ENCODE measurements at regions not wholly inside any gene's neighbourhood (a gene's known extent, or its start where the extent isn't known, plus 50 kb on each side); places are given as distances from the start of the nearest gene placed in this dataset.
A peak's percentile ranks its signal among the peaks of the same experiment; 100 is the strongest.
"Not testable (repeated sequence)": the region's sequence is repeated elsewhere in the genome, so short reads cannot be mapped to it uniquely, and the experiment has no call there.

DNA sequence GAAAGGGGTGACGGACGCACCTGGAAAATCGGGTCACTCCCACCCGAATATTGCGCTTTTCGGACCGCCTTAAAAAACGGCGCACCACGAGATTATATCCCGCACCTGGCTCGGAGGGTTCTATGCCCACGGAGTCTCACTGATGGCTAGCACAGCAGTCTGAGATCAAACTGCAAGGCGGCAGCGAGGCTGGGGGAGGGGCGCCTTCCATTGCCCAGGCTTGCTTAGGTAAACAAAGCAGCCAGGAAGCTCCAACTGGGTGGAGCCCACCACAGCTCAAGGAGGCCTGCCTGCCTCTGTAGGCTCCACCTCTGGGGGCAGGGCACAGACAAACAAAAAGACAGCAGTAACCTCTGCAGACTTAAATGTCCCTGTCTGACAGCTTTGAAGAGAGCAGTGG is 188.8 kb downstream of the SPRY2 start:
- 80% methylated on average over 1 of the region's 16 CpGs; no CpG with 5 or more reads in 9 of the 10 experiments for WGBS, 10 experiments
- in situ Hi-C loops (cut with MboI; ENCODE audit: low pct_unique_long_range_greater_than_20kb in 2 of 9, low sequenced_read_pairs in 9 of 9, unreplicated experiment in 9 of 9); H3K4me3 ChIP-seq; H3K4me1 ChIP-seq (replicated peaks in 1 of 2); ATAC-seq (replicated peaks in 6 of 8); H3K27ac ChIP-seq: not testable (repeated sequence)

GRCh38 chr13:80151016-80151415 is 189.9 kb downstream of the SPRY2 start:
- H3K4me3 ChIP-seq: no peak overlapping the region
- peak in 1 of 8 experiments; percentile 14 for ATAC-seq (replicated peaks in 6 of 8)
- in situ Hi-C loops (cut with MboI; ENCODE audit: low pct_unique_long_range_greater_than_20kb in 2 of 9, low sequenced_read_pairs in 9 of 9, unreplicated experiment in 9 of 9): no loop called here
- peaks cover 0 to 3% of the 10 kb centered on the region in 2 donors for H3K4me1 ChIP-seq (replicated peaks in 1 of 2)
- H3K27ac ChIP-seq: no peak overlapping the region

DNA sequence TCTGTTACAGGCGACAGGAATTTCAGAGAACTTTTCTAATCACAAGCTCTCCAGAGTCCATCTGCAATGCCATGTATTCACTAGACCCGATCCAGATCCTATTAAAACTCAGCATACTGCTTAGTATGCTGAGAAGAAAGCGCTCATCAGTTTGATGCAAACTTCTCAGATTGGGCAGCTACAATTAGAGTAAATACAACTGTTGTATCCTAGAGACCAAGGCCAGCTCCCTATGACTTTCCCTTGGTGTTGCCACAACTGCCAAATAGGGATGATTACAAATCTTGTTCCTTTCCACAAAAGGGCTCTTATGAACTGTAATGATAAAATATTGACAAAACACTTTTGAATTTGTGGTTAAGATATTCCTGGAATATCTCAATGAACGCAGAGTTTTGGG is 191.2 kb downstream of the SPRY2 start:
- H3K4me1 ChIP-seq (replicated peaks in 1 of 2): peaks cover 0 to 3% of the 10 kb centered on the region in 2 donors
- in situ Hi-C loops (cut with MboI; ENCODE audit: low pct_unique_long_range_greater_than_20kb in 2 of 9, low sequenced_read_pairs in 9 of 9, unreplicated experiment in 9 of 9): no loop called here
- ATAC-seq (replicated peaks in 6 of 8): peak in 1 of 8 experiments; percentile 39
- H3K4me3 ChIP-seq: no peak overlapping the region
- WGBS, 10 experiments: 74 to 100% (median 92%) methylated on average over 2 to 4 of the region's 4 CpGs
- no peak overlapping the region for H3K27ac ChIP-seq

DNA sequence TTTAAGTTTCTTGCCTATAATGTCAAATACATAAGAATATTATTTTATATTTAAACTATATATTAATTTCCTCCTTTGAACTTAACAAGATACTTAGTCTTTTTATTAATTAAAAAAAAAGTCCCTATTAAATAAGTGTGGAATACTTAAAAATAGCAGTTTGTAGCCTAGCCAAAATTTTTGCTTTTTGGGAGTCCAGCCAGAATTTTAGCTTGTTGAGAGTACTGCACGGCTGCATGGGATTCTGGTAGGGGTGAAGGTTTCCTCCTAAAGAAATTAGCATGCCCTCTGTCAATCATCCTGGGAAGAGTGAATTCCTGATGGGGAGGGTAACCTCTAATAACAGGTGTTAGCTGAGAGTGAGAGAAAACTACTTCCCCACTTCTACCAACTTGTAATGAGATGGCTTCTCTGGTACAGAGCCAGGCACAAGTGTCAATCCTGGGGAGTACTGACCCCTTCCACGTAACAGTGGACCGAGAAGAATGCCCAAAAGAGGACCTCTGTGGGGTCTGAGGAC is 195.7 kb downstream of the SPRY2 start:
- H3K4me1 ChIP-seq (replicated peaks in 1 of 2): peaks cover 0 to 5% of the 10 kb centered on the region in 2 donors
- in situ Hi-C loops (cut with MboI; ENCODE audit: low pct_unique_long_range_greater_than_20kb in 2 of 9, low sequenced_read_pairs in 9 of 9, unreplicated experiment in 9 of 9): no loop called here
- WGBS, 10 experiments: 17 to 100% (median 80%) methylated on average over 1 to 3 of the region's 3 CpGs; no CpG with 5 or more reads in 1 of the 10 experiments
- H3K4me3 ChIP-seq: no peak overlapping the region
- ATAC-seq (replicated peaks in 6 of 8): no peak
- H3K27ac ChIP-seq: no peak overlapping the region

DNA sequence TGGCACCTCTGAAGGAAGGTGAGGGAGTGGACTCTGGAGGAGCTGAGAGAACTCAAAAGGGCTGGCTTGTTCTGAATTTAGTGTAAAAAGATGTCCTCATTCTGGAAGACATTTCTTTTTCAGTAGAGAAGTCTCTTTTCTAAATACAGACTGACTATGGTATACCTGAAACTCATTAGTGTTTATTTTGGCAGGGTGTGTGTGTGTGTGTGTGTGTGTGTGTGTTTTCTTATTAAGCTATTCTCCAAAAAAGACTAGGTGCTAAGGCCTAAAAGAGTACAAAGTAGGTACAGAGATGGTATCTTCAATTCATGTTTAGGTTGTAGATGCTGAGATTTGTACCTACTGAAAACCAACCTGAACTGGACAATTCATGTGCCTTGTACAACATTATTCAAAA is 196.4 kb downstream of the SPRY2 start:
- in situ Hi-C loops (cut with MboI; ENCODE audit: low pct_unique_long_range_greater_than_20kb in 2 of 9, low sequenced_read_pairs in 9 of 9, unreplicated experiment in 9 of 9): no loop called here
- no peak overlapping the region for H3K4me3 ChIP-seq
- peaks cover 0 to 5% of the 10 kb centered on the region in 2 donors for H3K4me1 ChIP-seq (replicated peaks in 1 of 2)
- ATAC-seq (replicated peaks in 6 of 8): no peak
- no peak overlapping the region for H3K27ac ChIP-seq

- Histone ChIP-seq H3K27ac (no peak overlapping the region), H3K4me3 (no peak overlapping the region), H3K4me1 (replicated peaks in 1 of 2) (peaks cover 0 to 5% of the 10 kb centered on the region in 2 donors)
- in situ Hi-C loops (cut with MboI; ENCODE audit: low pct_unique_long_range_greater_than_20kb in 2 of 9, low sequenced_read_pairs in 9 of 9, unreplicated experiment in 9 of 9): no loop called here
- ATAC-seq (replicated peaks in 6 of 8): peak in 4 of 8 experiments; percentile 38 to 81 (median 62)
- 27 to 100% (median 88%) methylated on average over 2 to 7 of the region's 7 CpGs for WGBS, 10 experiments
These were observed 199.6 kb downstream of the SPRY2 start for GRCh38 chr13:80141123-80141849.

DNA sequence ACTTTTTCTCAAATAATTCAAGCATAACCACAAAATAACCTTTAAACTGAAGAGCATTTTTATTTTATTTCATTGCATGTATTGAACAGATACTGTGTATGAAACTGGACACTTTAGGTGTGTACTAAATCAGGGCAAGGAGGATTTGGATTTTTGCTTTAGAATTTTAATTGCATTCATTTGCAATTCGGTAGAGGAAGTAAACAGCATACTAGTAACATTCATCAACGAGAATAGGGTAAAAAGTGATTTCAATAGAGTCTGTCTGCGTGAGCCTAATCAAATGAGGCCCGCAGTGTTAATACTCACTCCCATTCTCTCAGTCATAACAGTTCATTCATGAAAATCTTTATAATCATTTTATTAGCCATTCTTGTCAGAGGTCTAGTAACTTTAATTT is 200.2 kb downstream of the SPRY2 start:
- H3K4me3 ChIP-seq: no peak overlapping the region
- in situ Hi-C loops (cut with MboI; ENCODE audit: low pct_unique_long_range_greater_than_20kb in 2 of 9, low sequenced_read_pairs in 9 of 9, unreplicated experiment in 9 of 9): no loop called here

DNA sequence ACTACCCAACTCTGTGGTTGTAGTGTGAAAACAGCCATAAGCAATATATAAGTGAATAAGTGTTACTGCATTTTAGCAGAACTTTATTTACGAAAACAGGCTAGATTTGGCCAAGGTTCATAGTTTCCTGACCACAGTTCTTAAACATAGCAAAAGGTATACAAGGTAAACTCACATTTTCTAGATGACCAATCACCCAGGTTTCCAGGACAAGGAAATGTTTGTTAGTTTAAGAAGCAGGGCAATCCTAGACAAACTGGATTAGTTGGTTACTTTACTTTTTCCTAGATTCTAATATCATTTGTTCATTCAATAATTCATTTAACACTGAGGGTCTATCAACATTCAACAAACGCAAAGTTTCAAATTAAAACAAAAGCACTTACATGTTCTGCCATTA is 201.7 kb downstream of the SPRY2 start:
- WGBS, 10 experiments: 86 to 100% (median 100%) methylated on average over 1 to 2 of the region's 2 CpGs; no CpG with 5 or more reads in 1 of the 10 experiments
- Histone ChIP-seq H3K4me1 (replicated peaks in 1 of 2) (peaks cover 0 to 7% of the 10 kb centered on the region in 2 donors), H3K27ac (no peak overlapping the region), H3K4me3 (no peak overlapping the region)
- ATAC-seq (replicated peaks in 6 of 8): no peak
- in situ Hi-C loops (cut with MboI; ENCODE audit: low pct_unique_long_range_greater_than_20kb in 2 of 9, low sequenced_read_pairs in 9 of 9, unreplicated experiment in 9 of 9): no loop called here

More for the DNA sequence above, 200.2 kb downstream of the SPRY2 start:
- 5 to 80% (median 62%) methylated on average over 1 to 4 of the region's 4 CpGs for WGBS, 10 experiments
- ATAC-seq (replicated peaks in 6 of 8): peak in 3 of 8 experiments; percentile 74 to 82 (median 75)
- H3K4me1 ChIP-seq (replicated peaks in 1 of 2): peaks cover 0 to 5% of the 10 kb centered on the region in 2 donors
- H3K27ac ChIP-seq: no peak overlapping the region

- in situ Hi-C loops (cut with MboI; ENCODE audit: low pct_unique_long_range_greater_than_20kb in 2 of 9, low sequenced_read_pairs in 9 of 9, unreplicated experiment in 9 of 9): no loop called here
- peaks cover 11 to 19% of the 10 kb centered on the region in 2 donors for H3K4me1 ChIP-seq (replicated peaks in 1 of 2)
- H3K27ac ChIP-seq: no peak overlapping the region
- WGBS, 10 experiments: 0 to 94% (median 67%) methylated on average over 1 to 3 of the region's 3 CpGs
- H3K4me3 ChIP-seq: no peak overlapping the region
- ATAC-seq (replicated peaks in 6 of 8): no peak
These were observed 202.9 kb downstream of the SPRY2 start for GRCh38 chr13:80137994-80138393.

DNA sequence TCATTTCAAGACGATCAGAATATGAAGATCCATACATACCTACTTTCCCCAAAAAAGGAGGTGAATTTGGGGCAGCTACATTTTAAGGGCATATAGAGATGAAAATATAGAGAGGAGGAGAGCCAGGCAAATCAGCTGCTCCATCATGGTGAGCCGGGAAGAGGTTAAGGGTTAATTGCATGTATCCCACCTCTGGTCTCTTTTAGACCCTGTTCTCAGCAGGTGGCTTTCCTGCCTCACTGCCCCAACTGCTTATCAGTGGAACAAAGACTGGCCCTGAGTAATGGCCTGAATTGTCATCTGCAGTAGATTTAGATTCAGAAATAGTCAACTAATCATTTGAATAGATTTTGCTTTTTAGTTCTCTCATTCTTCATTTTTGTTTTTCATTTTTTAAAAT is 206.6 kb downstream of the SPRY2 start:
- no peak overlapping the region for H3K27ac ChIP-seq

DNA sequence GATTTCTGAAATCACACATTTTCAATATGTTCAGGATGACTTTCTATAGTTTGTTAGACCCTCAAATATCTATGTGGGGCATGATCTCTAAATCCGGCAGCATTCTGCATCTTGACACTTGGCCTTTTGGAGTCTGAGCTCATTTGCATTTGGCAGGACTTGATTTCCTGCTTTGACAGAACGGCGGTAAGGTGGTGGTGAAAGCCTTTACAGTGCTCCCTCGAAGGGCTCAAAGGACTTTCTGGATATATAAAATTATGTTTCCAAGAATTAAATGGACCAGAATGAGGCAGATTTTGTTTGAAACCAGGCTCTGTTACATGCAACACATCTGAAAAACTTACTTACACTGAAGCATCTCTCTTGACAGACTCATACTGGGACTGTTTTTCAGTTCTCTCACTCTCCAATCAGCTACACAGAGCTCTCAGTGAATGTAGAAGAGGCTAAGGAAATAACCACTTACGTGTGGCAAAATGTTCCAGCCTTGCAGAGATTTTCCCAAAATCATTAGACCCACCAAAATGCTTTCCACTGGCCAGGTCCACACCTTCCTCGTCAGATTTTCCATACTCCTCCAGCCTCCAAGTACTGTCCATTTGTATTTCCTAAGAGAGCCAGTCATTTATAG is 207.2 kb downstream of the SPRY2 start:
- H3K27ac ChIP-seq: peak overlapping the region in 1 of 2 donors; percentile 34
- 0 to 63% (median 49%) methylated on average over 1 to 6 of the region's 6 CpGs; no CpG with 5 or more reads in 1 of the 10 experiments for WGBS, 10 experiments
- in situ Hi-C loops (cut with MboI; ENCODE audit: low pct_unique_long_range_greater_than_20kb in 2 of 9, low sequenced_read_pairs in 9 of 9, unreplicated experiment in 9 of 9): no loop called here
- peaks cover 23 to 28% of the 10 kb centered on the region in 2 donors for H3K4me1 ChIP-seq (replicated peaks in 1 of 2)
- H3K4me3 ChIP-seq: no peak overlapping the region
- no peak for ATAC-seq (replicated peaks in 6 of 8)

More for the DNA sequence above, 206.6 kb downstream of the SPRY2 start:
- 29 to 100% (median 60%) methylated on average over 1 to 2 of the region's 2 CpGs; no CpG with 5 or more reads in 3 of the 10 experiments for WGBS, 10 experiments
- H3K4me1 ChIP-seq (replicated peaks in 1 of 2): peaks cover 23 to 28% of the 10 kb centered on the region in 2 donors
- ATAC-seq (replicated peaks in 6 of 8): no peak
- no peak overlapping the region for H3K4me3 ChIP-seq
- in situ Hi-C loops (cut with MboI; ENCODE audit: low pct_unique_long_range_greater_than_20kb in 2 of 9, low sequenced_read_pairs in 9 of 9, unreplicated experiment in 9 of 9): no loop called here

DNA sequence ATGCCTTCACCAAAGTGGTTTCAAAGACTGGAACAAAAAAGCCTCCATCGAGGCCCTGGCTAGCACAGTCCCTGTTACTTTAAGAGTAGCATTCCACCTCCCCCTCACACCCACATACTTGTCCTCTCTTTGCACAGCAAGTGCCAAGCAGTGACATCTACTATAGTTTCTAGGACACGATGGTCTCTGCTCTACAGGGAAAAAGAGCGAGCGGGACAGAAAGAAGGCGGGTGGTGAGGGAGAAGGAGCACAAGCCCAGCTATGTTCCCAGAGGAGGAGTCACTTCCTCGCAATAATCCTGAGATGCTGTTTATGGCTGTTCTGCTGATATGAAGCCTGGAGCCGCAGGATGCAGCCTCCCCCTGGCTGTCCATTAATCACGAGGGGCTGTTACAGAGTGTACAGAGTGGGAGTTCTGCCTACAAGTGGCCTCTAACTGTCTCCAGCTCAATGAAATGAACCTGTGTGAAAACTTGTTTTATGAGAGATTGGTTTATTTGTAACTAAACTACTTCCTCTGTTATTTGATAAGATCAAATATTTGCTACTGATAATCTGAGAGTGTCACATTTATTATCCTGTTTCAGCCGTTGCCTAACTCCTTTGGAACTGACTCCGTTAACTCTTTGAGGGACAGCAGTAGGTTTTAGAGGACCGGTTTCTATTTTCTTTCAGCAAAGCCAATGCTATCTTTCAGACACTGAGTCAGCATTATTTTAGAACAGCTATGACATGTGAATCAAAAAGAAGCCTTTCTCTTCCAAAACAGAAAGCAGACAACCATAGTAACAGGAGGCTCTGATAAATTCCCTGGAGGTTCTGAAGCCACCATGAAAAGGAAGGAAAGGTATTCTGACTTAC is 208.0 kb downstream of the SPRY2 start:
- in situ Hi-C loops (cut with MboI; ENCODE audit: low pct_unique_long_range_greater_than_20kb in 2 of 9, low sequenced_read_pairs in 9 of 9, unreplicated experiment in 9 of 9): no loop called here
- Histone ChIP-seq H3K4me1 (replicated peaks in 1 of 2) (peaks cover 23 to 28% of the 10 kb centered on the region in 2 donors), H3K27ac (peak overlapping the region; percentile 34 to 69), H3K4me3 (peak overlapping the region in 3 of 5 donors; percentile 4 to 19 (median 14))
- 5 to 30% (median 11%) methylated on average over 2 to 8 of the region's 11 CpGs for WGBS, 10 experiments
- ATAC-seq (replicated peaks in 6 of 8): peak; percentile 77 to 98 (median 89)

DNA sequence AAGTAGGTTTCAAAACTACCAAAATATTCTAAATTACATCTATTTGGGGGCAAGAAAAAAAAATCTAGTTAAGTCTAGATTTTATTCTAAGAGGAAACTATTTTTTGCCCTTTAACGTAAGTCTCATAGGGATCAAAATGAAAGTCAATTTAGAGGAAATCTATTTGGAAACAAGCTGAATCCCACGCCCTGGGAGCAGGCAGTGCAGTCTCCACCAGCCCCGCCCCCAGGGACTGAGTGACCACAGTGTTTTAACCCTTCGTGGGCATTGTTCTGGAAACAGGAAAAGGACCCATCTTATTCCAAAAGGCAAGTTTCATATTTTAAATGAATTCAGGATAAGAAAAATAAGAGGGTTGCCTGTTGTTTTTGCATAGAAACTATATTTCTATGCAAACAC is 209.7 kb downstream of the SPRY2 start:
- peak overlapping the region in 1 of 5 donors; percentile 15 for H3K4me3 ChIP-seq
- in situ Hi-C loops (cut with MboI; ENCODE audit: low pct_unique_long_range_greater_than_20kb in 2 of 9, low sequenced_read_pairs in 9 of 9, unreplicated experiment in 9 of 9): no loop called here
- peaks cover 23 to 28% of the 10 kb centered on the region in 2 donors for H3K4me1 ChIP-seq (replicated peaks in 1 of 2)
- ATAC-seq (replicated peaks in 6 of 8): peak in 5 of 8 experiments; percentile 22 to 58 (median 52)
- no peak overlapping the region for H3K27ac ChIP-seq
- WGBS, 10 experiments: 0 to 15% (median 0%) methylated on average over 1 to 4 of the region's 4 CpGs

Measured in motor neuron (in vitro differentiated cells).